Coronary artery (tissue), 2 donors: ENCODE measurements at regions not wholly inside any gene's neighbourhood (a gene's known extent, or its start where the extent isn't known, plus 50 kb on each side); places are given as distances from the start of the nearest gene placed in this dataset.

Experiments
- DNase-seq: peaks from one replicate; pipeline ENCODE4 v3.0.0-alpha.2; 2017; ENCODE audit warnings: low spot score
- H3K27ac ChIP-seq, 2 donors: fragments of 200-600 bp; sonication (generic); one replicate each; pipeline ENCODE4 v1.5.1; 2016 to 2019
- H3K4me3 ChIP-seq: fragments of 200-600 bp; sonication (generic); 2 replicates; pipeline ENCODE4 v1.5.1; 2016; ENCODE audit warnings: mild to moderate bottlenecking, moderate library complexity
- TF ChIP-seq, protein P1 (sequence below): fragments of 200-600 bp; sonication (generic); IDR thresholded peaks from one replicate; pipeline ENCODE4 v1.5.1; 2019; ENCODE audit warnings: antibody characterized with exemption

DNA sequence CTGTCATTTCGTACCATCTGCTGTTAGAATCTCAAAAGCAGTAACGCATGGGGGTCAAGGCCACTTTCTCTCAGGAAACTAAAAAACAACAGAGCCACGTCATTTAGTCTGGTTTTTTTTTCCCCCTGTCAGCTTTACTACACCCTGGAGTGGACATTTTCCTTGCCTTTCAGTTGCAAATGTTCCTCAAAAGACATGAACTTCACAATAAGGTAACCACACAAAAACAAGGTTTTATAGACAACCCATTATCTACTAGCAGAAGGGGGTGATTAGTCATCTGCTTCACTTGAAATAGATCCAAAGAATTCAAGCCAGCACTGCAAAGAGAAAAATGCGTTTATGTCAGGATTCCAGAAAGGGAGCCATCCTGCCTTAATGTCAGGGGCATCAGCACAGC, 171.8 kb upstream of the CDIN1 start:
- no peak overlapping the region for H3K4me3 ChIP-seq
- no peak overlapping the region for H3K27ac ChIP-seq
- no peak for DNase-seq
- TF ChIP-seq, protein P1, sequence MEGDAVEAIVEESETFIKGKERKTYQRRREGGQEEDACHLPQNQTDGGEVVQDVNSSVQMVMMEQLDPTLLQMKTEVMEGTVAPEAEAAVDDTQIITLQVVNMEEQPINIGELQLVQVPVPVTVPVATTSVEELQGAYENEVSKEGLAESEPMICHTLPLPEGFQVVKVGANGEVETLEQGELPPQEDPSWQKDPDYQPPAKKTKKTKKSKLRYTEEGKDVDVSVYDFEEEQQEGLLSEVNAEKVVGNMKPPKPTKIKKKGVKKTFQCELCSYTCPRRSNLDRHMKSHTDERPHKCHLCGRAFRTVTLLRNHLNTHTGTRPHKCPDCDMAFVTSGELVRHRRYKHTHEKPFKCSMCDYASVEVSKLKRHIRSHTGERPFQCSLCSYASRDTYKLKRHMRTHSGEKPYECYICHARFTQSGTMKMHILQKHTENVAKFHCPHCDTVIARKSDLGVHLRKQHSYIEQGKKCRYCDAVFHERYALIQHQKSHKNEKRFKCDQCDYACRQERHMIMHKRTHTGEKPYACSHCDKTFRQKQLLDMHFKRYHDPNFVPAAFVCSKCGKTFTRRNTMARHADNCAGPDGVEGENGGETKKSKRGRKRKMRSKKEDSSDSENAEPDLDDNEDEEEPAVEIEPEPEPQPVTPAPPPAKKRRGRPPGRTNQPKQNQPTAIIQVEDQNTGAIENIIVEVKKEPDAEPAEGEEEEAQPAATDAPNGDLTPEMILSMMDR, result no peak

DNA sequence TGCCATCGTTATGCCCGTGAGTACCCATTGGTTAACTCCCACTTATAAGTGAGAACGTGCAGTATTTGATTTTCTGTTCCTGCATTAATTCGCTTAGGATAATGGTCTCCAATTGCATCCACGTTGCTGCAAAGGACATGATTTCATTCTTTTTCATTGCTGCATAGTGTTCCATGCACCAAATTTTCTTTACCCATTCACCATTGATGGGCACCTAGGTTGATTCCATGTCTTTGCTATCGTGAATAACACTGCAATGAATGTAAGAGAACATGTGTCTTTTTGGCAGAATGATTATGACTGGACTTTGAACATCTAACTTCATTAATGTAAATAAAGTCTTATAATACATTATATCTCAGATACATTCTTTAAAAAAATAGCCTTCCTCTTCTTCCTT, 169.6 kb upstream of the CDIN1 start:
- TF ChIP-seq, protein P1, result no peak
- H3K4me3 ChIP-seq, result no peak overlapping the region
- DNase-seq, result no peak
- H3K27ac ChIP-seq, result no peak overlapping the region

DNA sequence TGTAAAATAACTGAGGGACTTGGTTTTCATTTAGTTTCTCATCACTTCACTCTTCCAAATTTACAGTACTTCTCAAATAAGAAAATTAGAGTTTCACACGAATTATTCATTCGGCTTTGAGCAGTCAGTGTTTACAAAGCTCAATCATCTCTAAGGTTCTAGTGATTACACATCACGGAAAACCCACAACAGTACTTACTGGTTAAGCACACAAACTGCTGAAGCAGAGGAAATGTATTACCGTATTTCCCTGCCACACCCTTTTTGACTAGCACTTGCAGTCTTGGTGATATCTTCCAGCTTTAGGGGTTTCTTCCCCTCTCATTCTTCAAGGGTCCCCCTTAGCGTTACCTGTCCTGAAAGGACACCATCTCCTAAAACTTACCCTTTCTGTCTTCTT, 164.8 kb upstream of the CDIN1 start:
- no peak overlapping the region for H3K27ac ChIP-seq
- no peak overlapping the region for H3K4me3 ChIP-seq
- TF ChIP-seq, protein P1, result no peak
- no peak for DNase-seq

DNA sequence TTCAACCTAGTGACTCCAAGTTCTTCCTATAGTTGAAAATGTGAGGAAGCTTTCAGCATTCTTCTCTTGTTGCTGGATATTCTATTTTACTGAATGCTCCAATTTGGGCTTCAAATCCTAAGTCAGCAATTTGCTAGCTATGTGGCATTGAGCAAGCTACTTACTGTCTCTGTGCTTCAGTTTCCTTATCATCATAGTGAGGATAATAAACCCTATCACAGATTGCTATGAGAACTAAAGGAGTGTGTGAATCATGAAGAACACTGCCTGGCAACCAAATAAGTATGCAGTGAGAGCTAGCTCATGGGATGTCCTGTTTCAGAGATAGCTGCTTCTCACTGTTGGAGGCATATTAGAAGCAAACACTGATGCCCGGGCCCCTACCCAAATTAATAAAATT, 163.8 kb upstream of the CDIN1 start:
- DNase-seq, result no peak
- Histone ChIP-seq H3K4me3 (no peak overlapping the region), H3K27ac (no peak overlapping the region)
- TF ChIP-seq, protein P1, result no peak

DNA sequence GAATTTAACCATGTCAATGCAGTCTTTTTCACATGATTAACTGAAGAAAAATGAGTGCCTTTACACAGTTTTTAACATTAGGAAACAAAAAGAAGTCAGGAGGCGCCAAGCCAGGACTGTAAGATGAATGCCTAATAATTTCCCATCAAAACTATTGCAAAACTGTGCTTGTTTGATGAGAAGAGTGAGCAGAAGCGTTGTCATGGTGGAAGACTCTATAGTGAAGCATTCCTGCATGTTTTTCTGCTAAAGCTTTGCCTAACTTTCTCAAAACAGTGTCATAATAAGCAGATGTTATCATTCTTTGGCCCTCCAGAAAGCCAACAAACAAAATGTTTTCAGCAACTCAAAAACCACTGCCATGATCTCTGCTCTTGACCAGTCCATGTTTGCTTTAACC, 156.8 kb upstream of the CDIN1 start:
- TF ChIP-seq, protein P1, result no peak
- H3K27ac ChIP-seq, result no peak overlapping the region
- no peak for DNase-seq
- H3K4me3 ChIP-seq, result no peak overlapping the region

DNA sequence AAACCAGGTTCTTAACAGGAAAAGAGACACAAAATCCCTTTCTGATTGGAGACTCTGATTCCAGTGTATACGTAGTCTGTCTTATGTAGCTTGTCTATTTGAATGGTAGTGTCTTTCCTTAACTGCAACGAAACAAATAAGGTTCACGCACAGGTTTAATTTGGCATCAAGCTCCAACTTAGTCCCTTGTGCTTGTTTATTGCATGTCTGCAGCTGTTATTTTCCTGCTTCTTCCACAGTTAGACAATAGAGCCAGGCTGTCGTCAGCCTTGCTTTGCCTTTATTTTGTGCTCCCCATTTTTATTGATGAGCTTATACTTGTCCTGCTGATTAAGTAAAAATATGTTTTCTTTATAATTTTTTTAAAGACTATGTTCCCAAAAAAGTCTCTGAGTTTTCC, 152.7 kb upstream of the CDIN1 start:
- no peak overlapping the region for H3K4me3 ChIP-seq
- TF ChIP-seq, protein P1, result no peak
- DNase-seq, result no peak
- H3K27ac ChIP-seq, result no peak overlapping the region

DNA sequence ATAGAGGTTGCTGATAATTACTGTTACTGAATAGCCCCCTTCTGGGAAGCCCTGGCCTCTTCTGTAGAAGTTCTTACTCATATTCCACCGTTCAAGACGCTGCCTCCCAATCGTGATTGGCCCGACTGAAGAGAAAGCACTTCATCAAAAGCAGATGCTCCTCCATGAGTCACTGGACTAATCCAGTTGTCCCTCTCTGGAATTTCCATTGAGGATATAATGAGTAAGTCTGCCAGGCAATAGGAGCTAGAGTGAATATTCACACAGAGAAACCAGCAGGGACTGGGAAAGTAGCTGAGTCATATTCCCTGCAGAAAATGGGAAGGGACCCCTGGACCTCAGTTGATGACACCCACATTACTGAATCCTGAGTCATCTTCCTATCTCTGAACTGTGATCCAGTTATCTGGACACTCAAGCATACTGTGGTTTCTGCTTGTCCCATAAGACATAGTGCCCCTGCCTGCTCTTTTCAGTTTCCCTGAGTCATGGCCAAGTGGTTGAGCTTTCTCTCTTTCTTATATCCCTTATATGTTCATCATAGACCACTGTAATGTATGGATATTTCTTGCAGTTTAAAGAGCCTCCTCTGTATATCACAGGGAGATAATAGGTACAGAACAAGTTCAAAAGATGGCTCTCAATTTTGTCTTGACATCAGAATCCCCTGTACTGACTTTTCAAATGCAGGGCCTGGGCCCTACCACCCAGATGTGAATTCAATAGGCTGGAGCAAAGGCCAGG, 151.2 kb upstream of the CDIN1 start:
- Histone ChIP-seq H3K27ac (no peak overlapping the region), H3K4me3 (no peak overlapping the region)
- TF ChIP-seq, protein P1, result no peak
- DNase-seq, result no peak
